Natural killer cell (primary cell): ENCODE measurements at regions not wholly inside any gene's neighbourhood (a gene's known extent, or its start where the extent isn't known, plus 50 kb on each side); places are given as distances from the start of the nearest gene placed in this dataset.

Experiments used
- ATAC-seq, 3 donors: fragments of 150-1000 bp in 2 of 3; fragments of 200-7000 bp in 1 of 3; cut with Tn5 transposase; 1 replicate in 1 of 3; 2 replicates in 2 of 3; pipeline ENCODE4 v1.10.0; 2021; ENCODE audit warnings: mild to moderate bottlenecking in 2 of 3, moderate library complexity in 2 of 3
- DNase-seq, 2 donors: peaks; one replicate each; pipeline versions ENCODE4 v3.0.0 to v3.0.0-alpha.2; 2013 to 2021; ENCODE audit warnings: mixed read lengths in 1 of 2
- H3K27ac ChIP-seq: one replicate; pipeline ENCODE4 v1.5.1; 2013; ENCODE audit warnings: mild to moderate bottlenecking, low read length
- H3K27me3 ChIP-seq: one replicate; pipeline ENCODE4 v1.6.1; 2013; ENCODE audit warnings: low read length; ENCODE audit not compliant: control insufficient read depth, insufficient read depth
- H3K36me3 ChIP-seq: one replicate; pipeline ENCODE4 v1.6.1; 2013; ENCODE audit warnings: low read length; ENCODE audit not compliant: control insufficient read depth, insufficient read depth
- H3K4me1 ChIP-seq: one replicate; pipeline ENCODE4 v1.6.1; 2013; ENCODE audit warnings: low read length; ENCODE audit not compliant: control insufficient read depth, insufficient read depth
- H3K4me3 ChIP-seq: one replicate; pipeline ENCODE4 v1.5.1; 2013; ENCODE audit warnings: low read length
- H3K9me3 ChIP-seq: one replicate; pipeline ENCODE4 v1.6.1; 2013; ENCODE audit warnings: low read length; ENCODE audit not compliant: control insufficient read depth, insufficient read depth
- H3K27ac Mint-ChIP-seq, 2 donors: one replicate each; pipeline ENCODE4 v1.8.0; 2022; ENCODE audit warnings: mild to moderate bottlenecking in 2 of 2, mixed read lengths in 2 of 2, moderate library complexity in 1 of 2
- H3K27me3 Mint-ChIP-seq, 2 donors: one replicate each; pipeline ENCODE4 v1.8.0; 2022; ENCODE audit warnings: low read depth in 2 of 2, mixed read lengths in 2 of 2
- H3K36me3 Mint-ChIP-seq: one replicate; pipeline ENCODE4 v1.8.0; 2022; ENCODE audit warnings: mixed read lengths
- H3K4me1 Mint-ChIP-seq, 2 donors: one replicate each; pipeline ENCODE4 v1.8.0; 2022; ENCODE audit warnings: mixed read lengths in 2 of 2
- H3K4me3 Mint-ChIP-seq: one replicate; pipeline ENCODE4 v1.8.0; 2022; ENCODE audit warnings: mild to moderate bottlenecking, moderate library complexity, mixed read lengths
- H3K9me3 Mint-ChIP-seq, 2 donors: one replicate each; pipeline ENCODE4 v1.8.0; 2022; ENCODE audit warnings: mixed read lengths in 2 of 2
- CTCF ChIP-seq: fragments of 200-600 bp; IDR thresholded peaks from one replicate; pipeline ENCODE4 v1.8.0; 2022; ENCODE audit warnings: antibody characterized with exemption
- WGBS: methylation state at CpG from one replicate; pipeline ENCODE4 v1.1.7; 2013; ENCODE audit warnings: missing lambda C conversion rate; ENCODE audit not compliant: insufficient coverage; 5-methylcytosine and 5-hydroxymethylcytosine counted together
- intact Hi-C: fragments of 100-400 bp; cut with micrococcal nuclease; formaldehyde crosslinking; loops from one replicate; pipeline ENCODE4 v1.14.2; 2022

DNA sequence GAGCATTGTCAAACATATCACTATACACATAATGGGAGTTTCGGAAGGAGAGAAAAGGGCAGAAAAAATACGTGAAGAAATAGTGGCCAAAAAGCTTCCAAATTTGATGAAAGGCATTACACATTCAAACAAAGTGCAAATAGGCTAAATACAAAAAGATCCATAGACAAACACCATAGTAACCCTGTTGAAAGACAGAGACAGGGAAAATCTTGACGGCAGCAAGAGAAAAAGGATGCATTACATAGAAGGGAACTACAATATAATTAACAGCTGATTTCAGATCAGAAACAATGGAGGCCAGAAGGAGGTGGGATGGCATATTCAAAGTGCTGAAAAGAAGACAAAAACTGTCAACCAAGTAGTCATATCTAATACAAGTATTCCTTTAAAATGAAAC lies 170.8 kb downstream of the MRPL14 start:
- Histone ChIP-seq H3K27me3 (peaks cover 13% of the 10 kb centered on the region), H3K4me1 (no peaks in the 10 kb centered on the region), H3K27ac (no peak overlapping the region), H3K4me3 (no peak overlapping the region), H3K9me3 (no peaks in the 10 kb centered on the region), H3K36me3 (no peaks in the 10 kb centered on the region)
- no peak for DNase-seq
- no peak overlapping the region for H3K27ac Mint-ChIP-seq
- no peak for TF ChIP-seq CTCF
- ATAC-seq, result no peak
- H3K9me3 Mint-ChIP-seq, result peaks cover 0 to 2% of the 10 kb centered on the region in 2 donors
- 100% methylated on average over 1 of the region's 3 CpGs for WGBS
- H3K36me3 Mint-ChIP-seq, result no peaks in the 10 kb centered on the region
- no peak overlapping the region for H3K4me3 Mint-ChIP-seq
- intact Hi-C loops, result no loop called here
- peaks cover 33 to 41% of the 10 kb centered on the region in 2 donors for H3K27me3 Mint-ChIP-seq
- H3K4me1 Mint-ChIP-seq, result no peaks in the 10 kb centered on the region

GRCh38 chr6:43954311-43955131 lies 172.7 kb downstream of the MRPL14 start:
- H3K4me3 Mint-ChIP-seq, result no peak overlapping the region
- no peak overlapping the region for H3K27ac Mint-ChIP-seq
- intact Hi-C loops, result no loop called here

GRCh38 chr6:43953794-43954310 lies 173.4 kb downstream of the MRPL14 start:
- Mint-ChIP-seq H3K4me1 (no peaks in the 10 kb centered on the region), H3K27ac (no peak overlapping the region), H3K4me3 (no peak overlapping the region), H3K27me3 (peaks cover 15 to 20% of the 10 kb centered on the region in 2 donors), H3K9me3 (peaks cover 0 to 2% of the 10 kb centered on the region in 2 donors), H3K36me3 (no peaks in the 10 kb centered on the region)
- H3K36me3 ChIP-seq, result no peaks in the 10 kb centered on the region
- intact Hi-C loops, result no loop called here
- H3K4me3 ChIP-seq, result no peak overlapping the region
- no peaks in the 10 kb centered on the region for H3K9me3 ChIP-seq
- DNase-seq, result no peak
- no peaks in the 10 kb centered on the region for H3K4me1 ChIP-seq
- peaks cover 10% of the 10 kb centered on the region for H3K27me3 ChIP-seq
- TF ChIP-seq CTCF, result no peak
- no peak for ATAC-seq
- no peak overlapping the region for H3K27ac ChIP-seq
- 82% methylated on average over 8 of the region's 8 CpGs for WGBS

More at GRCh38 chr6:43954311-43955131, 172.7 kb downstream of the MRPL14 start:
- peaks cover 0 to 2% of the 10 kb centered on the region in 2 donors for H3K9me3 Mint-ChIP-seq
- no peak for TF ChIP-seq CTCF
- peaks cover 10% of the 10 kb centered on the region for H3K27me3 ChIP-seq
- H3K36me3 Mint-ChIP-seq, result no peaks in the 10 kb centered on the region
- ATAC-seq (no peak), DNase-seq (no peak)
- no peak overlapping the region for H3K4me3 ChIP-seq
- WGBS, result 93% methylated on average over 11 of the region's 12 CpGs
- H3K36me3 ChIP-seq, result no peaks in the 10 kb centered on the region
- no peak overlapping the region for H3K27ac ChIP-seq
- no peaks in the 10 kb centered on the region for H3K9me3 ChIP-seq
- no peaks in the 10 kb centered on the region for H3K4me1 ChIP-seq
- H3K4me1 Mint-ChIP-seq, result no peaks in the 10 kb centered on the region
- H3K27me3 Mint-ChIP-seq, result peaks cover 21 to 24% of the 10 kb centered on the region in 2 donors
